BE2C (cell line): ENCODE measurements at regions not wholly inside any gene's neighbourhood (a gene's known extent, or its start where the extent isn't known, plus 50 kb on each side); places are given as distances from the start of the nearest gene placed in this dataset.

Experiments
- DNase-seq: peaks from one replicate; pipeline ENCODE4 v3.0.0-alpha.2; 2020
- H3K27me3 ChIP-seq: fragments of 250-450 bp; sonication (Bioruptor Pico); 2 replicates; pipeline ENCODE4 v1.5.1; 2020; ENCODE audit warnings: mild to moderate bottlenecking
- H3K36me3 ChIP-seq: fragments of 250-450 bp; sonication (Bioruptor Pico); 2 replicates; pipeline ENCODE4 v1.5.1; 2020; ENCODE audit warnings: mild to moderate bottlenecking
- H3K4me1 ChIP-seq: fragments of 250-450 bp; sonication (Bioruptor Pico); 2 replicates; pipeline ENCODE4 v1.5.1; 2020
- H3K4me3 ChIP-seq: 2 replicates; pipeline ENCODE4 v1.5.1; 2011; ENCODE audit warnings: low read depth, low read length
- H3K9me3 ChIP-seq: fragments of 250-450 bp; sonication (Bioruptor Pico); 2 replicates; pipeline ENCODE4 v1.5.1; 2020
- CTCF ChIP-seq: IDR thresholded peaks from 2 replicates; pipeline ENCODE4 v1.5.1; 2012; ENCODE audit warnings: mild to moderate bottlenecking, low read depth, low read length

- H3K4me3 ChIP-seq: no peak overlapping the region
- peaks cover 10% of the 10 kb centered on the region for H3K4me1 ChIP-seq
- no peak for DNase-seq
- no peaks in the 10 kb centered on the region for H3K27me3 ChIP-seq
- H3K9me3 ChIP-seq: no peaks in the 10 kb centered on the region
- no peaks in the 10 kb centered on the region for H3K36me3 ChIP-seq
- no peak for TF ChIP-seq CTCF
These were observed 483.3 kb downstream of the TTLL7 start for GRCh38 chr1:83515578-83516154.

- no peak for TF ChIP-seq CTCF
- Histone ChIP-seq H3K4me1 (peaks cover 10% of the 10 kb centered on the region), H3K9me3 (no peaks in the 10 kb centered on the region), H3K27me3 (no peaks in the 10 kb centered on the region), H3K36me3 (no peaks in the 10 kb centered on the region), H3K4me3 (no peak overlapping the region)
- no peak for DNase-seq
These were observed 486.3 kb downstream of the TTLL7 start for GRCh38 chr1:83512373-83513193.

GRCh38 chr1:83511146-83511726 is 487.7 kb downstream of the TTLL7 start:
- no peak for DNase-seq
- H3K27me3 ChIP-seq: no peaks in the 10 kb centered on the region
- H3K36me3 ChIP-seq: no peaks in the 10 kb centered on the region
- no peak for TF ChIP-seq CTCF
- H3K4me1 ChIP-seq: peaks cover 5% of the 10 kb centered on the region
- H3K4me3 ChIP-seq: no peak overlapping the region
- no peaks in the 10 kb centered on the region for H3K9me3 ChIP-seq

- Histone ChIP-seq H3K4me1 (no peaks in the 10 kb centered on the region; the same call in 1 of the 2 replicates), H3K36me3 (no peaks in the 10 kb centered on the region), H3K27me3 (no peaks in the 10 kb centered on the region), H3K4me3 (no peak overlapping the region), H3K9me3 (no peaks in the 10 kb centered on the region)
- DNase-seq: no peak
- TF ChIP-seq CTCF: no peak
These were observed 489.6 kb downstream of the TTLL7 start for GRCh38 chr1:83509301-83509781.

GRCh38 chr1:83508485-83509151 is 490.3 kb downstream of the TTLL7 start:
- no peaks in the 10 kb centered on the region for H3K36me3 ChIP-seq
- H3K27me3 ChIP-seq: no peaks in the 10 kb centered on the region
- no peaks in the 10 kb centered on the region; the same call in 1 of the 2 replicates for H3K4me1 ChIP-seq
- DNase-seq: no peak
- H3K4me3 ChIP-seq: no peak overlapping the region
- H3K9me3 ChIP-seq: no peaks in the 10 kb centered on the region
- no peak for TF ChIP-seq CTCF
